IMR-90 (cell line): ENCODE measurements at regions not wholly inside any gene's neighbourhood (a gene's known extent, or its start where the extent isn't known, plus 50 kb on each side); places are given as distances from the start of the nearest gene placed in this dataset.

Source experiments
- ATAC-seq: fragments of 200-7000 bp; cut with Tn5 transposase; 2 replicates; pipeline ENCODE4 v1.9.1; 2020; ENCODE audit warnings: low read depth, mild to moderate bottlenecking, moderate library complexity
- BruUV-seq: library from RNA; stranded (reverse); fragments of 400-500 nt; replicated peaks from 2 replicates; lab custom pipeline; 2021; lab: Mats Ljungman, UMichigan
- CTCF ChIA-PET: fragments of 300-600 bp; formaldehyde crosslinking; extraction: SDS; loops from one replicate; lab custom pipeline; 2021; ENCODE audit warnings: antibody characterized with exemption; lab: Yijun Ruan, JAX
- POLR2A ChIA-PET: fragments of 300-600 bp; sonication (Branson Sonifier 250); formaldehyde crosslinking; loops from one replicate; lab custom pipeline; 2022; ENCODE audit warnings: antibody characterized with exemption; ENCODE audit not compliant: unreplicated experiment; lab: Charles Lee
- DNase-seq: peaks from one replicate; pipeline ENCODE4 v3.0.0; 2013
- H2AFZ ChIP-seq: replicated peaks from 2 replicates; pipeline ENCODE3; 2013; ENCODE audit warnings: low read length, mild to moderate bottlenecking; ENCODE audit not compliant: poor library complexity
- H2AK5ac ChIP-seq: 2 replicates; pipeline ENCODE4 v1.6.1; 2013; ENCODE audit warnings: low read depth, low read length, inconsistent platforms
- H2AK9ac ChIP-seq: replicated peaks from 2 replicates; pipeline ENCODE3; 2013; ENCODE audit warnings: mild to moderate bottlenecking, low read depth, low read length, moderate library complexity; ENCODE audit not compliant: poor library complexity
- H2BK120ac ChIP-seq: 2 replicates; pipeline ENCODE4 v1.6.1; 2013; ENCODE audit warnings: low read depth, low read length, inconsistent platforms
- H2BK15ac ChIP-seq: 3 replicates; pipeline ENCODE4 v1.6.1; 2013; ENCODE audit warnings: low read depth, low read length, inconsistent platforms
- H2BK20ac ChIP-seq: 2 replicates; pipeline ENCODE4 v1.6.1; 2013; ENCODE audit warnings: low read depth, mild to moderate bottlenecking, inconsistent platforms, low read length, moderate library complexity
- H2BK5ac ChIP-seq: 2 replicates; pipeline ENCODE4 v1.6.1; 2013; ENCODE audit warnings: mild to moderate bottlenecking, low read depth, low read length, inconsistent platforms; ENCODE audit not compliant: poor library complexity, severe bottlenecking
- H3K14ac ChIP-seq: replicated peaks from 2 replicates; pipeline ENCODE4 v1.6.1; 2013; ENCODE audit warnings: low read depth, low read length, inconsistent platforms
- H3K18ac ChIP-seq: 2 replicates; pipeline ENCODE4 v1.6.1; 2013; ENCODE audit warnings: low read depth, low read length, control low read depth
- H3K23ac ChIP-seq: 2 replicates; pipeline ENCODE4 v1.6.1; 2013; ENCODE audit warnings: low read depth, low read length, inconsistent platforms
- H3K27ac ChIP-seq: 2 replicates; pipeline ENCODE4 v1.5.1; 2013; ENCODE audit warnings: mild to moderate bottlenecking, control low read depth, low read length; ENCODE audit not compliant: insufficient read depth
- H3K27me3 ChIP-seq: 2 replicates; pipeline ENCODE4 v1.6.1; 2013; ENCODE audit warnings: low read length; ENCODE audit not compliant: control insufficient read depth, insufficient read depth
- H3K36me3 ChIP-seq: 2 replicates; pipeline ENCODE4 v1.6.1; 2013; ENCODE audit warnings: low read length, mixed read lengths; ENCODE audit not compliant: control insufficient read depth, insufficient read depth
- H3K4ac ChIP-seq: 2 replicates; pipeline ENCODE4 v1.6.1; 2013; ENCODE audit warnings: low read depth, low read length, inconsistent platforms
- H3K4me1 ChIP-seq: 2 replicates; pipeline ENCODE4 v1.6.1; 2013; ENCODE audit warnings: low read length, mixed read lengths; ENCODE audit not compliant: control insufficient read depth, insufficient read depth
- H3K4me2 ChIP-seq: 2 replicates; pipeline ENCODE4 v1.6.1; 2013; ENCODE audit warnings: low read depth, mild to moderate bottlenecking, control low read depth, low read length, moderate library complexity
- H3K4me3 ChIP-seq: 2 replicates; pipeline ENCODE4 v1.5.1; 2013; ENCODE audit warnings: low read depth, mild to moderate bottlenecking, control low read depth, low read length, moderate library complexity; ENCODE audit not compliant: insufficient read depth
- H3K56ac ChIP-seq: 2 replicates; pipeline ENCODE4 v1.6.1; 2013; ENCODE audit warnings: low read length, inconsistent platforms; ENCODE audit not compliant: insufficient read depth; ENCODE audit errors: extremely low read depth
- H3K79me1 ChIP-seq, 2 experiments: 2 replicates each; pipeline ENCODE4 v1.6.1; 2013; ENCODE audit warnings: low read length in 2 of 2, inconsistent platforms in 1 of 2, low read depth in 1 of 2
- H3K9ac ChIP-seq: 2 replicates; pipeline ENCODE4 v1.6.1; 2013; ENCODE audit warnings: low read depth, low read length, control low read depth
- H3K9me1 ChIP-seq: 2 replicates; pipeline ENCODE4 v1.6.1; 2013; ENCODE audit warnings: low read length, inconsistent platforms; ENCODE audit not compliant: insufficient read depth
- H3K9me3 ChIP-seq: 2 replicates; pipeline ENCODE4 v1.6.1; 2013; ENCODE audit warnings: low read length; ENCODE audit not compliant: control insufficient read depth, insufficient read depth
- H4K20me1 ChIP-seq: 2 replicates; pipeline ENCODE4 v1.6.1; 2013; ENCODE audit warnings: low read length, inconsistent platforms; ENCODE audit not compliant: insufficient read depth
- H4K5ac ChIP-seq: 2 replicates; pipeline ENCODE4 v1.6.1; 2013; ENCODE audit warnings: mild to moderate bottlenecking, low read depth, low read length, control low read depth
- H4K8ac ChIP-seq, 2 experiments: 2 replicates each; pipeline ENCODE4 v1.6.1; 2013; ENCODE audit warnings: low read depth in 2 of 2, low read length in 2 of 2, control low read depth in 1 of 2, inconsistent platforms in 1 of 2
- H4K91ac ChIP-seq: 2 replicates; pipeline ENCODE4 v1.6.1; 2013; ENCODE audit warnings: low read depth, low read length, inconsistent platforms; ENCODE audit not compliant: insufficient read depth
- CEBPB ChIP-seq: IDR thresholded peaks from 2 replicates; pipeline ENCODE4 v1.6.1; 2012; ENCODE audit warnings: low read depth, low read length, improper control_type of control experiment
- CTCF ChIP-seq: conservative IDR thresholded peaks from 2 replicates; pipeline ENCODE4 v1.5.1; 2012; ENCODE audit warnings: mild to moderate bottlenecking, low read depth, low read length, improper control_type of control experiment
- ELK1 ChIP-seq: fragments of 150-350 bp; IDR thresholded peaks from 2 replicates; pipeline ENCODE4 v1.6.1; 2016; ENCODE audit warnings: low read depth, mild to moderate bottlenecking, low read length, moderate library complexity, borderline replicate concordance
- FOS ChIP-seq: fragments of 150-350 bp; IDR thresholded peaks from 2 replicates; pipeline ENCODE4 v1.6.1; 2016; ENCODE audit warnings: low read depth, low read length
- MAFK ChIP-seq: IDR thresholded peaks from 2 replicates; pipeline ENCODE4 v1.6.1; 2012; ENCODE audit warnings: low read depth, low read length, improper control_type of control experiment
- MXI1 ChIP-seq: IDR thresholded peaks from 2 replicates; pipeline ENCODE4 v1.6.1; 2012; ENCODE audit warnings: low read depth, mild to moderate bottlenecking, low read length, moderate library complexity, borderline replicate concordance
- NFE2L2 ChIP-seq: fragments of 150-350 bp; IDR thresholded peaks from 2 replicates; pipeline ENCODE4 v1.6.1; 2016; ENCODE audit warnings: low read depth, mild to moderate bottlenecking, low read length
- POLR2A ChIP-seq: IDR thresholded peaks from 2 replicates; pipeline ENCODE4 v1.6.1; 2012; ENCODE audit warnings: mild to moderate bottlenecking, low read depth, low read length
- RAD21 ChIP-seq: IDR thresholded peaks from 2 replicates; pipeline ENCODE4 v1.6.1; 2012; ENCODE audit warnings: low read length, improper control_type of control experiment
- RCOR1 ChIP-seq: IDR thresholded peaks from 2 replicates; pipeline ENCODE4 v1.6.1; 2012; ENCODE audit warnings: mild to moderate bottlenecking, low read length, improper control_type of control experiment; ENCODE audit not compliant: insufficient replicate concordance
- RFX5 ChIP-seq: IDR thresholded peaks from 2 replicates; pipeline ENCODE4 v1.8.0; 2012; ENCODE audit warnings: low read depth, mild to moderate bottlenecking, low read length, moderate library complexity
- SMC3 ChIP-seq: fragments of 150-350 bp; IDR thresholded peaks from 2 replicates; pipeline ENCODE4 v1.6.1; 2016; ENCODE audit warnings: low read depth, mild to moderate bottlenecking, antibody characterized with exemption, low read length, moderate library complexity
- USF2 ChIP-seq: fragments of 150-350 bp; IDR thresholded peaks from 2 replicates; pipeline ENCODE4 v1.6.1; 2017; ENCODE audit warnings: mild to moderate bottlenecking, antibody characterized with exemption, low read length, low read depth
- WGBS, 2 experiments: methylation state at CpG; one replicate each; pipeline versions ENCODE4 v1.1.5 to v1.1.7; 2013; ENCODE audit warnings: missing lambda C conversion rate in 2 of 2; ENCODE audit not compliant: insufficient read length in 1 of 2; ENCODE audit errors: extremely low coverage in 2 of 2; 5-methylcytosine and 5-hydroxymethylcytosine counted together
- dilution Hi-C: fragments of 300-500 bp; cut with HindIII; formaldehyde crosslinking; loops from one replicate; pipeline ENCODE4 v1.14.3; 2018; ENCODE audit warnings: low sequenced_read_pairs; ENCODE audit not compliant: unreplicated experiment
- in situ Hi-C: fragments of 300-500 bp; cut with MboI; formaldehyde crosslinking; loops from 3 replicates; pipeline ENCODE4 v1.14.3; 2019; ENCODE audit warnings: low sequenced_read_pairs, inconsistent platforms, mixed read lengths
- intact Hi-C: fragments of 100-400 bp; cut with micrococcal nuclease; formaldehyde crosslinking; loops from 2 replicates; pipeline ENCODE4 v1.10.0; 2022

DNA sequence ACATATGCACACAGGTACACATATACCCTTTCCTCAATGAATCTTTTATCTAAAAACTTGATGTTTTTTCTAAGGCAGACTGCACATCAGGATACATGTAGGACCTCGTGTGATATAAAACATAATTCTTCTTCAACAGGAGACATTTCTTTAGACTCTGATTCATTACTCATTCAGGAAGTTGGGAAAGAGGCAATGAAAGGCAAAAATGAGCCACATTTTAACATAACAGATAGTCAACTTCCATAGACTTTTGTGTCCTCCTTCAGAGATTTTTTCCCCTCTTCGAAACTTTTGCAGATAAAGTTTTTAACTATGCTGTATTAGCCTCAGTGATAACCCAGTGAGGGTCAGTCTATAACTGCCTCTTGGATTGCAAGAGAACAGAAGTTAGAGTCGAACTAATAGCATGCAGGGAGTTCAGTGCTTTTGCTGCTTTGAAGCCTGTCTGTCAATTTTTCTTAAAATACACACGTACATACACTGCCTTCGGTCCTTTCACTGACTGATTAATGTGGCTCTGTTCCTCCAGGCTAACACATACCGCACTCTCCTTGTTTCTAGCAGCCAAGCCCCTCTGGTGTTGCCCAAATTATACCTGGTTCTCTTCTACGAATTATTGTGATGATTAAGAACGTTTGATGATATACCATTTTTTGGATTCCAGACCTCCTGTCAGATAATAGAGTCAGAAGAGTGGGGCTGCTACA, 562.5 kb upstream of the MAP3K7 start:
- no peak for TF ChIP-seq ELK1
- no peak for TF ChIP-seq POLR2A
- no peak for TF ChIP-seq CEBPB
- TF ChIP-seq RAD21 = no peak
- TF ChIP-seq SMC3 = no peak
- TF ChIP-seq MAFK = no peak
- TF ChIP-seq MXI1 = no peak
- no peak for TF ChIP-seq CTCF
- no peak for TF ChIP-seq RCOR1
- TF ChIP-seq FOS = no peak
- no peak for TF ChIP-seq USF2
- no peak for TF ChIP-seq RFX5
- TF ChIP-seq NFE2L2 = no peak
- Histone ChIP-seq H2BK20ac (no peak overlapping the region), H2BK5ac (no peak overlapping the region), H3K27me3 (no peaks in the 10 kb centered on the region), H4K8ac (no peak overlapping the region), H2AK5ac (no peak overlapping the region), H2AFZ (no peak overlapping the region), H3K23ac (no peak overlapping the region), H3K56ac (no peak overlapping the region), H3K9me1 (no peaks in the 10 kb centered on the region), H2BK15ac (no peak overlapping the region), H3K36me3 (no peaks in the 10 kb centered on the region), H3K9ac (no peak overlapping the region), H4K20me1 (no peaks in the 10 kb centered on the region), H2BK120ac (no peak overlapping the region), H3K4me1 (no peaks in the 10 kb centered on the region), H4K91ac (no peak overlapping the region), H3K4ac (no peak overlapping the region), H3K79me1 (no peaks in the 10 kb centered on the region), H4K5ac (no peak overlapping the region), H3K4me2 (no peak overlapping the region), H2AK9ac (no peak overlapping the region), H3K27ac (no peak overlapping the region), H3K4me3 (no peak overlapping the region), H3K18ac (no peak overlapping the region), H3K14ac (no peak overlapping the region), H3K9me3 (no peaks in the 10 kb centered on the region)
- in situ Hi-C loops = no loop called here
- WGBS, 2 experiments = 10% methylated on average over 2 of the region's 8 CpGs; no CpG with 5 or more reads in 1 of the 2 experiments
- BruUV-seq = no TSS peak
- no peak for ATAC-seq
- CTCF ChIA-PET = interaction anchor here (0.6 to 0.9 kb wide), 2 partner anchors 11 to 906 kb away, joined by 3 read pairs; no protein-coding TSS in a partner anchor
- dilution Hi-C loops = no loop called here
- no peak for DNase-seq
- POLR2A ChIA-PET = interaction anchor here (0.6 kb wide), 2 partner anchors 523 to 1218 kb away, joined by 3 to 5 read pairs; no protein-coding TSS in a partner anchor
- intact Hi-C loops = no loop called here
